Vagina (tissue), 2 donors: ENCODE measurements at regions not wholly inside any gene's neighbourhood (a gene's known extent, or its start where the extent isn't known, plus 50 kb on each side); places are given as distances from the start of the nearest gene placed in this dataset.

Experiments
- POLR2A ChIP-seq, 2 donors: fragments of 450-650 bp; IDR thresholded peaks; one replicate each; pipeline ENCODE4 v1.6.1; 2017; ENCODE audit warnings: antibody characterized with exemption in 2 of 2, mild to moderate bottlenecking in 2 of 2, moderate library complexity in 2 of 2
- TF ChIP-seq, protein P1 (sequence below), 3 experiments: fragments of 450-650 bp in 2 of 3; fragments of 200-600 bp in 1 of 3; sonication (generic) in 1 of 3; IDR thresholded peaks; one replicate each; pipeline ENCODE4 v1.5.1; 2017 to 2019; ENCODE audit warnings: antibody characterized with exemption in 3 of 3, mild to moderate bottlenecking in 2 of 3, moderate library complexity in 2 of 3

DNA sequence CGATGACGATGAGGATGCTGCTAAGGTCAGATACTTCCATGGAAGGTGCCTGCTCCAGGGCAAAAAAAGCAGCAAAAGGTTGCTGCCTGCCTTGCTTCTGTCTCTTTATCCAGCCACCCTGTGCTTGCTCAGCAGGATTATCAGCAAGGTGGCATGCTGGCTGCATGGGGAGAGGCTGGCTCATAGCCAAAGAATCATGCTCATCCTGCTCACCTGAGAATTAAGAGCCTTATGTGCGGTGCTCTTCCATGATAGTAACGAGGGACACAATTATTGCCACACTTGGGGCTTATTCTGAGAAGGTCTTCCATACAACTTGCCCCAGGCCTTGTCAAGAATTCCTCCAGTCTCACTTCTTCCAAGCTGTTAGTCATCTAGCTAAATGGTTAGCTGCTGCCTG lies 60.4 kb upstream of the SEC11C start:
- TF ChIP-seq, protein P1, sequence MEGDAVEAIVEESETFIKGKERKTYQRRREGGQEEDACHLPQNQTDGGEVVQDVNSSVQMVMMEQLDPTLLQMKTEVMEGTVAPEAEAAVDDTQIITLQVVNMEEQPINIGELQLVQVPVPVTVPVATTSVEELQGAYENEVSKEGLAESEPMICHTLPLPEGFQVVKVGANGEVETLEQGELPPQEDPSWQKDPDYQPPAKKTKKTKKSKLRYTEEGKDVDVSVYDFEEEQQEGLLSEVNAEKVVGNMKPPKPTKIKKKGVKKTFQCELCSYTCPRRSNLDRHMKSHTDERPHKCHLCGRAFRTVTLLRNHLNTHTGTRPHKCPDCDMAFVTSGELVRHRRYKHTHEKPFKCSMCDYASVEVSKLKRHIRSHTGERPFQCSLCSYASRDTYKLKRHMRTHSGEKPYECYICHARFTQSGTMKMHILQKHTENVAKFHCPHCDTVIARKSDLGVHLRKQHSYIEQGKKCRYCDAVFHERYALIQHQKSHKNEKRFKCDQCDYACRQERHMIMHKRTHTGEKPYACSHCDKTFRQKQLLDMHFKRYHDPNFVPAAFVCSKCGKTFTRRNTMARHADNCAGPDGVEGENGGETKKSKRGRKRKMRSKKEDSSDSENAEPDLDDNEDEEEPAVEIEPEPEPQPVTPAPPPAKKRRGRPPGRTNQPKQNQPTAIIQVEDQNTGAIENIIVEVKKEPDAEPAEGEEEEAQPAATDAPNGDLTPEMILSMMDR (IDR thresholded peaks at IDR 0.05) = no peak
- no peak for TF ChIP-seq POLR2A (IDR thresholded peaks at IDR 0.05)
